Kidney tubule cell (primary cell): ENCODE measurements at regions not wholly inside any gene's neighbourhood (a gene's known extent, or its start where the extent isn't known, plus 50 kb on each side); places are given as distances from the start of the nearest gene placed in this dataset.
A peak's percentile ranks its signal among the peaks of the same experiment; 100 is the strongest.

Experiments used
- DNase-seq: peaks from one replicate; pipeline ENCODE4 v3.0.0-alpha.2; 2018; ENCODE audit warnings: low spot score

DNA sequence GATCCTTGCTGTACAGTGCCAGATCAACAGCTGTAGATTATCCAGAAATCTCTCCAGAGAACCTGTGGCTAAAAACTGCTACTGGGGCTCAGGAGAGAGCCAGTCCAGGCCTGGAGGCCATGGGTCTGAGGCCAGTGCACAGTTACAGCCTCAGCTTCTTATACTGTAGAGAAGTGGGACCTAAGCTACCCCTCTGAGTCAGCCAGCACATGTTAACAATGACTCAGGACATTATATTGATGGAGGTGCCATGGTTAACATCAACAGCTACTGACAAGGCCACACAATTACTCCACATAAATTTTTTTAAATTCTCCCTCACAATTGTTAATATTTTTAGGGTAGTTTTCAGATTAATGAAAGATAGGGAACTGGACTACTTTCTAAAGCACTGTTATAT, 138.5 kb downstream of the RBM26 start:
- peak; percentile 5 for DNase-seq

GRCh38 chr13:79258489-79258888, 147.6 kb downstream of the RBM26 start:
- DNase-seq: no peak

GRCh38 chr13:79246578-79246949, 159.5 kb downstream of the RBM26 start:
- no peak for DNase-seq

DNA sequence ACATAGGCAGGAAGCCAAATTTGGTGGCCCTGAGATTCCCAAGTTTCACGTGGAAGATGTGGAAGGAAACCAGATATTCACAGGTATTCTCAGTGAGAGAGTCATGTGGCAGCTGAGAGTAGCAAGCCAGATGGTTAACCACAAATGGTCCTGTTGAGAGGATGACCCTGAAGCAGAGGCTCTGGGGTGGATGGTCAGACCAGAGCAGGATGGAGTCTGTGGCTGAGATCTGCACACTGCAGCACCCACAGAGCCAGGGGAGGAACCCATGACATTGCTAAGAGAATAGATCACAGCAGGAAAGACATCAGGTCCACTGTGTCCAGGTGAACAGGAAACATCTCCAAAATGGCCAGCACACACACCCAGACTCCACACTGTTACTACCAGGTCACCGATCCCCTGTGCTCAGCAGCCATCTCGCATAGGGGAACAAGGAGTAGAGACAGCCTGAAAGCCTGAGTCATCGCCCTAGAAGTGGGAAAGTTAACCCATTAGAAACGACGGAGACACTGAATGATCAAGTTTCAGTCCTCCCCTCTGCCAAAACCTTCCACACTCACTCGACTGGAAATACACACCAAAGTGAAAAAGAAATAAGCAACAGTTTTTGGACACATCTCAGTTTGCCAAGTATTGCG, 160.0 kb downstream of the RBM26 start:
- peak; percentile 1 for DNase-seq

DNA sequence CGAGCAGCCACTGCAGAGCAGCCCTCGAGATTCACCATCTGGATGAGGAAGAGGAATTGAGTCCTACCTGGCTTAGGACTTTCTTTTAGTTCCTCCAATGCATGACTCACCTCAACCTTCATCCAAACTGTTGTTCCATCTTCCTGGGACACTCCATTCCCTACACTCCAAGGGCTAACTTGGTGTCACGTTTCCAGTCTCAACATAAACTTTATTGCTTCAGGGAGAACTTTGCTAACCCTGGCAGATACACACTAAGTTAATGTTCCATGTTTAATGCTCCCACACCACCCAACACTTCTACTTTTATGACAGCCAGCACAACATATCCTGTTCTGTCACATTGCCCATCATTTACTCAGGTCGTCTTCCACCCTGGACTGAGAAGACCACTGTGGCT, 164.4 kb downstream of the RBM26 start:
- DNase-seq: no peak

- no peak for DNase-seq
Measured at GRCh38 chr13:79237981-79238380, 168.1 kb downstream of the RBM26 start.

GRCh38 chr13:79231887-79232286, 174.2 kb downstream of the RBM26 start:
- no peak for DNase-seq

DNA sequence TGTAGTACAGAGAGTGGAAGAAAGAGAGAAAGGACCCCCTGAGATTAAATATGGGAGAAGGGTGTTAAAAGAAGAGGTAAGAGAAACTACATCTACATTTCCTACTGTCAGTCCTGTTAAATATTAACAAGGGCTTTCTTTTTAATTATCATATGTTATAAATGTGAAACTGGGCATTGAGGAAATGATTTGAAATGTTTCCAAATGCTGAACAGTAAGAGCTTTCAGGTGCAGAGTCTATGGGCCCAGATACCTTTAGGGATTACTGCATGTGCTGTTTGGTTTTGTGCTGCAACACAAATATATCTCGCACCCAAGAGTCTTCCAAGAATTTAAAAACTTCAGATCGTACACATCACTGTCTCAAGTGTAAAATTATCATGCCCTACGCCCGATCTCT, 176.3 kb downstream of the RBM26 start:
- no peak for DNase-seq

DNA sequence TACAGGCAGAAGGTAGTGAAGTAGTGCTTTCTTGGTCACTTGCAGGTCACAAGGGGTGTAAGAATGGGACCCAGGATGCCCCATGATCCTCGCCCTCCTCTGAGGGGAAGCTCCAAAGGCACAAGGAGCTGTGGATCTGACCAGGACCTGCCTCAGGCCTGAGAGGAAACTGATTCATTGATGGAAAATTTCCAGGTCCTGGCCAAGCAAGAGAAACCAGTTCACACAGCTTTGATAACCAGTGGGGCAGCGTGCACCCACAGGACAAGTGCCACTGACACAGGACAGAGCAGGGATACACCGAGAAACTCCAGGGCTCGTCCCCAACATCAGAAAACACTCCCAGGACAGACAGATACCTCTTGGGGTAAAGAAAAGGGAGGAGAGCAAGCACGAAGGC, 177.1 kb downstream of the RBM26 start:
- peak; percentile 2 for DNase-seq

- no peak for DNase-seq
Measured at GRCh38 chr13:79227418-79227817, 178.6 kb downstream of the RBM26 start.

GRCh38 chr13:79226938-79227337, 179.1 kb downstream of the RBM26 start:
- DNase-seq: no peak

- DNase-seq: no peak
Measured at GRCh38 chr13:79226250-79226649, 179.8 kb downstream of the RBM26 start.

DNA sequence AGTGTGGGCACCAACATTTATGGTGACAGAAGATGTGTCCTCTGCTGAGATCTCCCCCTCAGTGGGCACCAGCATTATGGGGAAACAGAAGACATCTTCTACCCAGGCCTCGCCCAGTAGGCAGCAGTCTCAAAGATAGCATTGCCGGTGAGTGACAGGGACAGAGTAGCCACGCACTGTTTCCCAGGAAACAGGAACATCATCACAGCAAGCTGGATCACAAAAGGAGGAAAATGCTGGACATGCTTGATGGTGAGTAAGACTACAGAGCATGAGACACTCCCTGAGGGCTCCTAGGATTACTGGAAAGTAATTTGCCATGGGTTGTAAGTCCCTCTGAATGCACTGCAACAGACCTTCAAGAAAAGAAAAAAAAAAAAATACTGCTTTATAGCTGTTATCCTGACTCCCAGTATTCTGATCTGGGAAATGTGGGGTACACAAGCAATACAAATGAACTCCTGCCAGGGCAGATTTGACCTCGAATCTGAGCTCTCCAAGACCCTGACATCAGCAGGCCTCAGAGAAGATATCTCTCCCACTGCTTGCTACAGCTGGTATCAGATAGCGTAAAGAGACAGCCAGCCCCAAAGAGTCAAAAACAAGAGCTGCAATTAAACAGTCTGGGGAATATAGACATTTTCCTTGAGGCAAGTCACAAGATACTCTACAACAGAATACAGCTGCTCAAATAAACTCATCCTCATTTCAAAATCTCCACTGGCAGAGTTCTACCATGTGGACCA, 180.4 kb downstream of the RBM26 start:
- DNase-seq: peak; percentile 22

- no peak for DNase-seq
Measured at GRCh38 chr13:79222427-79223205, 183.4 kb downstream of the RBM26 start.

- no peak for DNase-seq
Measured at GRCh38 chr13:79212064-79212619, 193.9 kb downstream of the RBM26 start.

DNA sequence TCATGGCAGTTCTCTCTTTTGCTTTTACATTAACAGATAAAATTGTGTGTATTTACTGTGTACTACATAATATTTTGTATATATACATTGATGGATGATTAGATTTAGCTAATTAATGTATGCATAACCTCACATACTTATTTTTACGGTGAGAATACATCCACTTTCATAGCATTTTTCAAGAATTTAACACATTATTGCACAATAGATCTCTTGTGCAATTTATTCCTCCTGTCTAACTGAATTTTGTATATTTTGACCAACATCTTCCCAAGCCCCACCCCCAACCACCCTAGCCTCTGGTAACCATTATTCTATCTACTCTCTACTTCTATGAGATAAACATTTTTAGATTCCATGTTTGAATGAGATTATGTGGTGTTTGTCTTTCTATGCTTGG, 194.7 kb downstream of the RBM26 start:
- DNase-seq: no peak

DNA sequence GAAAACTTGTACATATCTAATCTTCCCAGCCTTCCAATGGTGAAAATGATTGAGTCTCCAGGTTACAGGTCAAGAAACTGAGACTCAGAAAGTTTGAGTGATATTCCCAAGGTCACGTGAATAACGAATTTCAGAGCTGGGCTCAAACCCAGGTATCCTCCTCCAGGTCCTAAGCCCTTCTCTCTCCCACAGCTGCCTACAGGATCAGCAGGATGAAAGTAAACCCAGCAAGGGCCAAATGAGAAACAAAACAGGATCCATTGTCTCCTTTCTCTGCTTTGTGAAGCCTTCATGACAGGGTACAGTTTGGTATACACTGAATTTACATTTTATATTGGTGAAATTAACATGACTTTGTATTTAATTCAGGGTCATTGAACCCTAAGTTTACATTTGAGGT, 208.1 kb downstream of the RBM26 start:
- no peak for DNase-seq

DNA sequence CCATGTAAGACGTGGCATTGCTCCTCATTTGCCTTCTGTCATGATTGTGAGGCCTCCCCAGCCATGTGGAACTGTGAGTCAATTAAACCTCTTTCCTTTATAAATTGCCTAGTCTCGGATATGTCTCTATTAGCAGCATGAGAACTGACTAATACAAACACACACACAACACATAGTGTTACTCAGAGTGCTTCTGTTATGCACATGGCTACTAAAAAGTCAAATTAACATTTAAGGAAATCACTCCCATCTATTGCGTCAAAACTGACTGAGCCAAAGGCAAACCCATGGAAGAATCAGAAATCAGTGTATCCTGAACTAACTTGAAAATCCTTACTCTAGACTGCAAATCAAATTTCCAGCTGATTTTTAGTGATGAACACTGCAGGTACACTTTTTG, 209.2 kb downstream of the RBM26 start:
- no peak for DNase-seq

DNA sequence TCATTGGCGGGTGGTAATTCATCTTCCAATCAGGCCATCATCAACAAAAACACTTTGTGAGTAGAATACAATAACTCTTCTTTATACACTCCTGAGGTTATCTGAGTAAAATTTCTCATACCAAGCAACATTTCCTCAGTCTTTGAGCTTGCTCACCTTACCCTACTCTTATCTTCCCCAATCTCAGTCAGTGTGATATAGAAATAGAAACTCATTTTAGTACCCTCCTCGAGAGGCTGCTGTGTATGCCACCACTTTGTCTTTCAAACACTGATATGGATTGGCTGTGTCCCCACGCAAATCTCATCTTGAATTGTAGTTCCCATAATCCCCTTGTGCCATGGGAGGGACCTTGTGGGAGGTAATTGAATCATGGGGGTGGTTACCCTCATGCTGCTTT, 209.7 kb downstream of the RBM26 start:
- no peak for DNase-seq

DNA sequence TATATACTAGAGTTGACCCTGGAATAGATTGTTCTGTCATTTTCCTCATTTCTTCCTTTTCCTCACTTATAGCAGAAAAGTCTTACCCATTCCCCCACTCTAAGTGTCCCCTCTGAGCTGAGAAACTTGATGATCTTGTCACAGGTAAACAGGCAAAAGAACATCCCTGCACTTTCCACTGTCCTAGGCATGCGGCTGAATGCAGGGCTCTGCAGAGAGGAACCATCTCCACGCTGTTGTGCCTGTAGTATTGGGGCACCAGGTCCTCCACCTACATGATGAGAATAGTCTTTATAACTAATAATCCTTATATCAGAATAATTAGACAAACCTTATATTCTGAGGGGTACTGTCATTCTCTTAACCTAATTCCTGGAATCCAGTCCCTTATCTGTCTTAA, 211.3 kb downstream of the RBM26 start:
- DNase-seq: no peak

DNA sequence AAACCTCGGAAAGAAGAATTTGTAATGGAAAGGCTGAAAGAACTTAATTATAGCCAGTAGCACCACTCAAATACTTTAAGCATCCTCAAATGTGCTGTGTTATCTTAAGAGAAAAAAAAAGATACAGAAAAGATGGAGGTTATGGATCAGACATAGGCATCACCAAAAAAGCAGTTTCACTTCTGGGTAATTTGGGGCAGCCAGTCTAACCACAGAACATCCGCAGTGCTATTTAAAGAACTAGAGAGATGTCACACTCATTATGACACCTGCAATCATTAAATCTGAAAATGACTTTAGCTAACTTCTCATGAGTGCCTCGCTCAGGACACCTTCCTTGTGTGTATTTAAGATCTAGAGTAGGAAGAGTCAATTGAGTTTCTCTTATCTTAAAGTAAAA, 211.8 kb downstream of the RBM26 start:
- DNase-seq: no peak

- DNase-seq: no peak
Measured at GRCh38 chr13:79191501-79191900, 214.6 kb downstream of the RBM26 start.

DNA sequence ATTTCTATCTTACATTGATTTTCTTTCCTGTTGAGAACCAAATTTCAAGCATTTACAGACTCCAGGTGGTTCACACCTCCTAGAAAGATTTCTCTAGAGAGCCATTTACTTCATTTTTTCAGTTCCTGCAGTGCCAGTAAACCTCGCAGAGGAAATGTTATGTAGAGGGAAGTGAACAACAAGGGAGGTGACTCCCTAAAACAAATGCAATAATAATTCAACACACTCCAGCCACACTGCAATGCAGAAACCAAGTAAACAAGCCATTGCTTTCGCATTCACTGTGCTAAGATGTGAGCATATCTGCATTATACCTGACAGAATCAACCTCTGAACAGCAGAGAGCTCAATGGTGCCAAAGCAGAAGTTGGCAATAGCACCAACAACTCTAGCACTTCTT, 215.1 kb downstream of the RBM26 start:
- no peak for DNase-seq
